GM23248 (cell line): ENCODE measurements at regions not wholly inside any gene's neighbourhood (a gene's known extent, or its start where the extent isn't known, plus 50 kb on each side); places are given as distances from the start of the nearest gene placed in this dataset.

Experiments
- DNase-seq: peaks from one replicate; pipeline ENCODE4 v3.0.0-alpha.2; 2015
- H2AFZ ChIP-seq: fragments of 200-600 bp; sonication (generic); 2 replicates; pipeline ENCODE4 v1.6.1; 2016; ENCODE audit warnings: antibody characterized with exemption
- H3F3A ChIP-seq: fragments of 200-600 bp; sonication (generic); 2 replicates; pipeline ENCODE4 v1.6.1; 2016; ENCODE audit warnings: mild to moderate bottlenecking, antibody characterized with exemption, mixed run types; ENCODE audit not compliant: insufficient read depth
- H3K27ac ChIP-seq: fragments of 200-600 bp; sonication (generic); 2 replicates; pipeline ENCODE4 v1.5.1; 2016; ENCODE audit warnings: mild to moderate bottlenecking
- H3K27me3 ChIP-seq: fragments of 200-600 bp; sonication (generic); replicated peaks from 2 replicates; pipeline ENCODE4 v1.6.1; 2016; ENCODE audit warnings: mild to moderate bottlenecking; ENCODE audit not compliant: insufficient read depth
- H3K36me3 ChIP-seq: fragments of 200-600 bp; sonication (generic); 2 replicates; pipeline ENCODE4 v1.6.1; 2016; ENCODE audit warnings: low read depth, mild to moderate bottlenecking
- H3K4me1 ChIP-seq: fragments of 200-600 bp; sonication (generic); 2 replicates; pipeline ENCODE4 v1.6.1; 2016; ENCODE audit warnings: mild to moderate bottlenecking; ENCODE audit not compliant: insufficient read depth
- H3K4me2 ChIP-seq: fragments of 200-600 bp; sonication (generic); one replicate; pipeline ENCODE4 v1.6.1; 2016; ENCODE audit warnings: mild to moderate bottlenecking; ENCODE audit not compliant: unreplicated experiment
- H3K4me3 ChIP-seq: fragments of 200-600 bp; sonication (generic); 2 replicates; pipeline ENCODE4 v1.5.1; 2016; ENCODE audit warnings: mild to moderate bottlenecking
- H3K79me2 ChIP-seq: fragments of 200-600 bp; sonication (generic); 2 replicates; pipeline ENCODE4 v1.6.1; 2016; ENCODE audit warnings: mild to moderate bottlenecking; ENCODE audit not compliant: insufficient read depth
- H3K9ac ChIP-seq: fragments of 200-600 bp; sonication (generic); 2 replicates; pipeline ENCODE4 v1.6.1; 2016; ENCODE audit warnings: mild to moderate bottlenecking
- H3K9me2 ChIP-seq: fragments of 200-600 bp; sonication (generic); 2 replicates; pipeline ENCODE4 v1.6.1; 2016; ENCODE audit warnings: mixed run types, mild to moderate bottlenecking, moderate library complexity; ENCODE audit not compliant: insufficient read depth
- H3K9me3 ChIP-seq: fragments of 200-600 bp; sonication (generic); one replicate; pipeline ENCODE4 v1.6.1; 2017; ENCODE audit warnings: low read depth
- H4K20me1 ChIP-seq: fragments of 200-600 bp; sonication (generic); 2 replicates; pipeline ENCODE4 v1.6.0; 2016; ENCODE audit not compliant: insufficient read depth
- EZH2 ChIP-seq: fragments of 200-600 bp; sonication (generic); IDR thresholded peaks from 2 replicates; pipeline ENCODE4 v1.6.1; 2018; ENCODE audit warnings: antibody characterized with exemption, mild to moderate bottlenecking; ENCODE audit not compliant: insufficient read depth, poor library complexity, severe bottlenecking
- EZH2phosphoT487 ChIP-seq: fragments of 200-600 bp; sonication (generic); IDR thresholded peaks from 2 replicates; pipeline ENCODE4 v1.6.1; 2018; ENCODE audit warnings: antibody characterized with exemption, moderate library complexity, mild to moderate bottlenecking, low read depth; ENCODE audit not compliant: insufficient read depth
- WGBS, 2 experiments: methylation state at CpG; one replicate each; pipeline ENCODE4 v1.1.6; 2015 to 2017; ENCODE audit warnings: low lambda C conversion rate in 2 of 2, low coverage in 1 of 2; ENCODE audit errors: missing lambda C conversion rate in 2 of 2; 5-methylcytosine and 5-hydroxymethylcytosine counted together
- in situ Hi-C: fragments of 300-500 bp; cut with MboI; formaldehyde crosslinking; loops from 2 replicates; pipeline ENCODE4 v1.15.0; 2020

DNA sequence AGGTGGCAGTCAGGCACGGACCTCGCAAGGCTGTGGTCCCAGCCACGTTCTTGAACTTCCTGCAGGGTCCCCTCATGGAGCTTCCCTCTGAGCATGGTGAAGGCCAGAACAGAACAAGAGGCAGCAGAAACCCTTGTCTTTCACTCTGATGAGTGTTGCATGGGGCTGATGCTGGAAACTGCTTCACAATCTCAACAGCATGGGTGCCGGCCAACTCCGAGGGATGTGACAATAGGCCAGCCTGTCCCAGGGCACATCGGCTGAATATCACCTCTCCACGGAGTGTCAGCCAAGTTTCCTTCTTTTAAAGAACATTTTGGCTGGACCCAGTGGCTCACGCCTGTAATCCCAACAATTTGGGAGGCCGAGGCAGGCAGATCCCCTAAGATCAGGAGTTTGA lies 173.9 kb downstream of the FOXO1 start:
- in situ Hi-C loops: no loop called here
- Histone ChIP-seq H3K79me2 (no peaks in the 10 kb centered on the region), H3K4me3 (no peak overlapping the region), H2AFZ (no peak overlapping the region), H3K27ac (no peak overlapping the region), H3K9me3 (no peaks in the 10 kb centered on the region), H3K4me1 (no peaks in the 10 kb centered on the region), H3F3A (no peaks in the 10 kb centered on the region), H4K20me1 (no peaks in the 10 kb centered on the region), H3K27me3 (peaks cover 18% of the 10 kb centered on the region), H3K4me2 (no peak overlapping the region), H3K9me2 (no peaks in the 10 kb centered on the region), H3K9ac (no peak overlapping the region), H3K36me3 (no peaks in the 10 kb centered on the region)
- 54 to 56% methylated on average over 9 of the region's 9 CpGs for WGBS, 2 experiments
- no peak for DNase-seq
- TF ChIP-seq EZH2phosphoT487 (no peak), EZH2 (no peak)

DNA sequence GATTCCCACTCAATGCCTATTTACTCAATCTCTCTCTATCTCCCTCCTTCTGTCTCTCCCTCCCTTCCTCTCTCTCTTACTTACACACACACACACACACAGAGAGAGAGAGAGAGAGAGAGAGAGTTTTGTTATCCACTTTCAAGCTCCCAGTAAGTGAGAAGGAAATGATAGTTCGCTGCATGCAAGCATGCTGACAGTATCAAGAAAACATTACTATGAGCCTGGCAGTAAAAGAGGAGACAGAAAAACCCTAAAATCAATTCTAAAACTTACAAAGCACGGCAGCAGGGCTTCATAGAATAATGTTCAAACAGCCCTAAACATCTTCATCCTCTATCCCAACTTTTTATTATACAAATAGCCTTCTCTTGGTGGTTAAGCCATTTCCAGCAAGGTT lies 171.9 kb downstream of the FOXO1 start:
- Histone ChIP-seq H3K9me3 (no peaks in the 10 kb centered on the region), H3K4me2 (no peak overlapping the region), H3K27me3 (peaks cover 15% of the 10 kb centered on the region), H3K36me3 (no peaks in the 10 kb centered on the region), H3K4me3 (no peak overlapping the region), H3K79me2 (no peaks in the 10 kb centered on the region), H3K9ac (no peak overlapping the region), H3F3A (no peaks in the 10 kb centered on the region), H4K20me1 (no peaks in the 10 kb centered on the region), H3K4me1 (no peaks in the 10 kb centered on the region), H3K27ac (no peak overlapping the region), H2AFZ (no peak overlapping the region), H3K9me2 (no peaks in the 10 kb centered on the region)
- 52 to 60% methylated on average over 2 of the region's 2 CpGs for WGBS, 2 experiments
- no peak for TF ChIP-seq EZH2phosphoT487
- TF ChIP-seq EZH2: no peak
- no peak for DNase-seq
- in situ Hi-C loops: no loop called here

- Histone ChIP-seq H3K9me3 (no peaks in the 10 kb centered on the region), H3K36me3 (no peaks in the 10 kb centered on the region), H3K9ac (no peak overlapping the region), H3K9me2 (no peaks in the 10 kb centered on the region), H4K20me1 (no peaks in the 10 kb centered on the region), H3K27me3 (peaks cover 10% of the 10 kb centered on the region; the same call in 1 of the 2 replicates), H3K27ac (no peak overlapping the region), H3F3A (no peaks in the 10 kb centered on the region), H3K4me2 (no peak overlapping the region), H3K79me2 (no peaks in the 10 kb centered on the region), H3K4me1 (no peaks in the 10 kb centered on the region), H3K4me3 (no peak overlapping the region), H2AFZ (no peak overlapping the region)
- no peak for DNase-seq
- WGBS, 2 experiments: 67 to 79% methylated on average over 8 of the region's 8 CpGs
- no peak for TF ChIP-seq EZH2phosphoT487
- TF ChIP-seq EZH2: no peak
- in situ Hi-C loops: no loop called here
Observed at GRCh38 chr13:40494946-40495620, 171.4 kb downstream of the FOXO1 start.

DNA sequence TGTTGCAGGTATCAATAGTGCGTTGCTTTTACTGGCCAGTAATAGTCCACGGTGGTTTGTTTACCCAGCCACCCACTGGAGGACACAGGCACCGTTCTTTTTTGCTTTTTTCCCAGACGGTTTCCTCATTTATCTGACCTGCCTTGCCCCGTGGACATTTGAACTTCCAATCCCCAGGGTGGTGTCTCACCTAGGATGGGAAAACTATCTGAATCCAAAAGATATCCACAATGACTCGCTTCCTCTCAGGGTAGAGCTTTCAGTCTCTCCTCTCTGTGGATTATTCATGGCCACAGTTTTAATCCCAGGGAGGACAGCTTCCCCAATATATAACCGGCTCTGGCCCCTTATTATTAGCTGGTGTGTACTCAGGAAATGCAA lies 170.8 kb downstream of the FOXO1 start:
- H3K27ac ChIP-seq: no peak overlapping the region
- H3K9me2 ChIP-seq: no peaks in the 10 kb centered on the region
- H3K4me3 ChIP-seq: no peak overlapping the region
- H3K4me2 ChIP-seq: no peak overlapping the region
- H3K9ac ChIP-seq: no peak overlapping the region
- H3K4me1 ChIP-seq: no peaks in the 10 kb centered on the region
- H3K79me2 ChIP-seq: no peaks in the 10 kb centered on the region
- no peak for DNase-seq
- H4K20me1 ChIP-seq: no peaks in the 10 kb centered on the region
- H2AFZ ChIP-seq: no peak overlapping the region
- TF ChIP-seq EZH2 (no peak), EZH2phosphoT487 (no peak)
- in situ Hi-C loops: no loop called here
- 64 to 74% methylated on average over 7 of the region's 7 CpGs for WGBS, 2 experiments
- H3F3A ChIP-seq: no peaks in the 10 kb centered on the region
- H3K9me3 ChIP-seq: no peaks in the 10 kb centered on the region
- H3K27me3 ChIP-seq: peaks cover 10% of the 10 kb centered on the region; the same call in 1 of the 2 replicates
- H3K36me3 ChIP-seq: no peaks in the 10 kb centered on the region
